ENCODE measurements at regions not wholly inside any gene's neighbourhood (a gene's known extent, or its start where the extent isn't known, plus 50 kb on each side); places are given as distances from the start of the nearest gene placed in this dataset.
"Not testable (repeated sequence)": the region's sequence is repeated elsewhere in the genome, so short reads cannot be mapped to it uniquely, and the experiment has no call there.

- not testable (repeated sequence) for DNase-seq (ENCODE audit: low read depth)
These were observed 78.6 kb upstream of the HAND2 start for GRCh38 chr4:173608632-173609031.

GRCh38 chr4:173591760-173592159 lies 61.7 kb upstream of the HAND2 start:
- DNase-seq (ENCODE audit: low read depth) = no peak

- no peak for DNase-seq (ENCODE audit: low read depth)
These were observed 60.7 kb upstream of the HAND2 start for GRCh38 chr4:173590697-173591096.

- DNase-seq (ENCODE audit: low read depth) = no peak
These were observed 56.0 kb upstream of the HAND2 start for GRCh38 chr4:173585876-173586572.

DNA sequence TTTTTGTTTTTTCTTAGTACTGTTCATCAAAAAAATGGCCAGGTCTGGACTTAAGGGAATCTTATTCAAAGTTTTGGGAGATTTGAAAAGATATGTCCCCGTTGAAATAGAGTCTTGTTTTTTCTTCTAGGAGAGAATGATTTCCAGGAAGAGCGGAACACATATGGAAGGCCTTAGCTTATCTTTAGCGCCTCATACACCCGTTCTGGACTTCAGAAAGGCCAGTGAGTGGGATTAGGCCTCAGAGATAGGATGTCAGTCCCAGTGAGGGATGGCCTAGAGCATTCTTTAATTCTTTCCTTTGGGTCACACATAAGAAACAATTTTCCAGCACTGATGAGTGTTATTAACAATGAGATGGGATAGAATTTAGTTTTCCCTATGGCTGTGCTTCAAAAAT lies 54.5 kb upstream of the HAND2 start:
- DNase-seq (ENCODE audit: low read depth) = no peak
